ENCODE measurements at regions not wholly inside any gene's neighbourhood (a gene's known extent, or its start where the extent isn't known, plus 50 kb on each side); places are given as distances from the start of the nearest gene placed in this dataset.

DNA sequence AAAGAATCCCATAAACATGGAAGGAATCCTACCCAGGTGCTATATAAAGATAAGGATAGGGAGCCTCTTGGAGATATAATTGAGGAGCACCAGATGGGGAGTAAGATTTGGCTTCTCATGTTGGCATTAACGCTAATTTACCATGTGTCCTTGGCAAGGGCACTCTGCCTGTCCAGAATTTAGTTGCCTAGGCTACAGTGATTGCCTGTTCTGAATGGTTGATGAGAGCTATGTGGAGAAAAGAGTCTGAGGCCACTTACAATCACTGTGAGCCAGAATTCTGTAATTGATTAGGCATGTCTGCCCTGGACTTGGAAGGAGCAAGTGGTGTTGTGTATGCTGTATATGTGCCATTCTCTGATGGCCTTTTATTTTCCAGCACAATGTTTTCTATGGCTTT lies 1101.2 kb upstream of the RBFOX1 start:
- no peak overlapping the region for H3K27ac ChIP-seq (ENCODE audit: extremely low read length, insufficient read depth, low read length)
- H3K27me3 ChIP-seq (ENCODE audit: control insufficient read depth in 1 of 2, insufficient read depth in 2 of 2, low read length in 2 of 2): no peaks in the 10 kb centered on the region
- CTCF ChIA-PET (ENCODE audit: low intra/inter-chr PET ratio, low total read pairs): no interaction called here
- POLR2A ChIA-PET: no interaction called here
- no TSS peak for BruUV-seq (replicated peaks)
- H3K4me1 ChIP-seq (ENCODE audit: insufficient read depth, low read length): no peaks in the 10 kb centered on the region
- no peak for TF ChIP-seq IRF9 (CRISPR knock-in tag; IDR thresholded peaks at IDR 0.05; ENCODE audit: borderline replicate concordance)
- TF ChIP-seq GABPA (IDR thresholded peaks at IDR 0.05; ENCODE audit: low read depth, low read length): no peak
- TF ChIP-seq GABPA (CRISPR knock-in tag; IDR thresholded peaks at IDR 0.05; ENCODE audit: low read depth): no peak
- TF ChIP-seq HNRNPLL (IDR thresholded peaks at IDR 0.05; ENCODE audit: low read depth, low read length, poor library complexity, severe bottlenecking): no peak
- TF ChIP-seq ZNF317 (CRISPR knock-in tag; IDR thresholded peaks at IDR 0.05): no peak
- TF ChIP-seq, protein P1, sequence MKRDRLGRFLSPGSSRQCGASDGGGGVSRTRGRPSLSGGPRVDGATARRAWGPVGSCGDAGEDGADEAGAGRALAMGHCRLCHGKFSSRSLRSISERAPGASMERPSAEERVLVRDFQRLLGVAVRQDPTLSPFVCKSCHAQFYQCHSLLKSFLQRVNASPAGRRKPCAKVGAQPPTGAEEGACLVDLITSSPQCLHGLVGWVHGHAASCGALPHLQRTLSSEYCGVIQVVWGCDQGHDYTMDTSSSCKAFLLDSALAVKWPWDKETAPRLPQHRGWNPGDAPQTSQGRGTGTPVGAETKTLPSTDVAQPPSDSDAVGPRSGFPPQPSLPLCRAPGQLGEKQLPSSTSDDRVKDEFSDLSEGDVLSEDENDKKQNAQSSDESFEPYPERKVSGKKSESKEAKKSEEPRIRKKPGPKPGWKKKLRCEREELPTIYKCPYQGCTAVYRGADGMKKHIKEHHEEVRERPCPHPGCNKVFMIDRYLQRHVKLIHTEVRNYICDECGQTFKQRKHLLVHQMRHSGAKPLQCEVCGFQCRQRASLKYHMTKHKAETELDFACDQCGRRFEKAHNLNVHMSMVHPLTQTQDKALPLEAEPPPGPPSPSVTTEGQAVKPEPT (CRISPR knock-in tag; IDR thresholded peaks at IDR 0.05; ENCODE audit: low read depth): no peak
- TF ChIP-seq ZNF512 (CRISPR knock-in tag; IDR thresholded peaks at IDR 0.05): no peak
- no peak for TF ChIP-seq AGO2 (optimal IDR thresholded peaks at IDR 0.05; ENCODE audit: low read depth, low read length)
- TF ChIP-seq KDM5A (IDR thresholded peaks at IDR 0.05; ENCODE audit: borderline replicate concordance, low read length): no peak
- no peak for TF ChIP-seq POLR2AphosphoS2 (IDR thresholded peaks at IDR 0.05; ENCODE audit: low read depth, low read length)
- TF ChIP-seq TFDP1 (CRISPR knock-in tag; IDR thresholded peaks at IDR 0.05; ENCODE audit: borderline replicate concordance): no peak
- H3K79me2 ChIP-seq (ENCODE audit: insufficient read depth, low read length): no peaks in the 10 kb centered on the region
- H4K20me1 ChIP-seq (ENCODE audit: insufficient read depth, low read length): no peaks in the 10 kb centered on the region
- FAIRE-seq (no peak), DNase-seq (ENCODE audit: low spot score) (no peak), ATAC-seq (no peak)
- intact Hi-C loops (cut with micrococcal nuclease; ENCODE audit: unreplicated experiment): no loop called here
- WGBS (ENCODE audit: low lambda C conversion rate): 0% methylated on average over 1 of the region's 1 CpG
- no peaks in the 10 kb centered on the region for H3K9me3 ChIP-seq (ENCODE audit: low read length)
- H3K4me2 ChIP-seq (ENCODE audit: low read depth, low read length): no peak overlapping the region
- no peaks in the 10 kb centered on the region for H3K36me3 ChIP-seq (replicated peaks in 1 of 2; ENCODE audit: control insufficient read depth in 1 of 2, insufficient read depth in 2 of 2, low read length in 2 of 2)
- H3K4me3 ChIP-seq (replicated peaks in 1 of 3; ENCODE audit: insufficient read depth in 1 of 3, low read depth in 2 of 3, low read length in 3 of 3): no peak overlapping the region
- in situ Hi-C loops (cut with HindIII; ENCODE audit: extremely low pct_ligation_motif_present, low pct_unique_long_range_greater_than_20kb): no loop called here
- H2AFZ ChIP-seq (ENCODE audit: low read length): no peak overlapping the region
- no peak overlapping the region for H3K9ac ChIP-seq (ENCODE audit: insufficient read depth, low read depth, low read length)

Measured in HepG2 (cell line).